ENCODE measurements at regions not wholly inside any gene's neighbourhood (a gene's known extent, or its start where the extent isn't known, plus 50 kb on each side); places are given as distances from the start of the nearest gene placed in this dataset.

- TF ChIP-seq CTCF (IDR thresholded peaks at IDR 0.05) (no peak), POLR2A (IDR thresholded peaks at IDR 0.05) (no peak)
Observed at GRCh38 chr18:78868330-78869316, 111.0 kb upstream of the SALL3 start.

All from heart left ventricle (tissue), 13 donors.